ENCODE measurements at regions not wholly inside any gene's neighbourhood (a gene's known extent, or its start where the extent isn't known, plus 50 kb on each side); places are given as distances from the start of the nearest gene placed in this dataset.

DNA sequence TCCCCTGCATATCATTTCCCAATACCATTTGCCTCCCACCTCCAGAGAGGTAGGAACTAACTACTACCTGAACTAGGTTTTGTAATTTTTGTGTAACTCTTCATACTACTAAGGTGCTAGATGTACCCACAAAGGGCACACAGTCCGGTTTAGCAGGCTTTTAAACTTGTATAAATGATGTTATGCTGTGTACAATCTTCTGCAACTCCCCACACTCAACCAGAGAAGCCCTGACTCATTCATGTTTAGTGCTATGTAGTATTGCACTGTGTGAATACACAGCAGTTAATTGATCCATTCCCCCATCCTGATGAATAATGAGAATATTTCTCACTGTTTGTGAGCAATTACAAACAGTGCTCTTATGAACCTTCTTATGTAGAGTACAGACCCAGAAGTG, 285.6 kb downstream of the SMAD2 start:
- CTCF ChIA-PET: no interaction called here
- no peak overlapping the region for H2BK120ac ChIP-seq (ENCODE audit: low read depth, low read length)
- intact Hi-C loops (cut with micrococcal nuclease) (no loop called here), in situ Hi-C loops (cut with MboI; ENCODE audit: low sequenced_read_pairs) (no loop called here), dilution Hi-C loops (cut with HindIII; ENCODE audit: low sequenced_read_pairs, unreplicated experiment) (no loop called here)
- no peak for TF ChIP-seq FOS (IDR thresholded peaks at IDR 0.05; ENCODE audit: low read depth, low read length)
- TF ChIP-seq, protein P1, sequence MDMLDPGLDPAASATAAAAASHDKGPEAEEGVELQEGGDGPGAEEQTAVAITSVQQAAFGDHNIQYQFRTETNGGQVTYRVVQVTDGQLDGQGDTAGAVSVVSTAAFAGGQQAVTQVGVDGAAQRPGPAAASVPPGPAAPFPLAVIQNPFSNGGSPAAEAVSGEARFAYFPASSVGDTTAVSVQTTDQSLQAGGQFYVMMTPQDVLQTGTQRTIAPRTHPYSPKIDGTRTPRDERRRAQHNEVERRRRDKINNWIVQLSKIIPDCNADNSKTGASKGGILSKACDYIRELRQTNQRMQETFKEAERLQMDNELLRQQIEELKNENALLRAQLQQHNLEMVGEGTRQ (IDR thresholded peaks at IDR 0.05; ENCODE audit: low read depth, low read length): no peak
- TF ChIP-seq RFX5 (IDR thresholded peaks at IDR 0.05; ENCODE audit: low read depth, low read length): no peak
- no peak for TF ChIP-seq BHLHE40 (IDR thresholded peaks at IDR 0.05; ENCODE audit: low read depth, low read length)
- no peak for TF ChIP-seq RAD21 (IDR thresholded peaks at IDR 0.05; ENCODE audit: low read length)
- TF ChIP-seq CEBPB (IDR thresholded peaks at IDR 0.05; ENCODE audit: low read depth, low read length): no peak
- TF ChIP-seq MAZ (IDR thresholded peaks at IDR 0.05; ENCODE audit: borderline replicate concordance, low read depth, low read length): no peak
- no peak for TF ChIP-seq MAFK (IDR thresholded peaks at IDR 0.05; ENCODE audit: low read depth, low read length)
- TF ChIP-seq POLR2A (IDR thresholded peaks at IDR 0.05; ENCODE audit: low read depth, low read length): no peak
- TF ChIP-seq NFE2L2 (IDR thresholded peaks at IDR 0.05; ENCODE audit: low read depth, low read length): no peak
- TF ChIP-seq MXI1 (IDR thresholded peaks at IDR 0.05; ENCODE audit: borderline replicate concordance, low read depth, low read length): no peak
- TF ChIP-seq, protein P2, sequence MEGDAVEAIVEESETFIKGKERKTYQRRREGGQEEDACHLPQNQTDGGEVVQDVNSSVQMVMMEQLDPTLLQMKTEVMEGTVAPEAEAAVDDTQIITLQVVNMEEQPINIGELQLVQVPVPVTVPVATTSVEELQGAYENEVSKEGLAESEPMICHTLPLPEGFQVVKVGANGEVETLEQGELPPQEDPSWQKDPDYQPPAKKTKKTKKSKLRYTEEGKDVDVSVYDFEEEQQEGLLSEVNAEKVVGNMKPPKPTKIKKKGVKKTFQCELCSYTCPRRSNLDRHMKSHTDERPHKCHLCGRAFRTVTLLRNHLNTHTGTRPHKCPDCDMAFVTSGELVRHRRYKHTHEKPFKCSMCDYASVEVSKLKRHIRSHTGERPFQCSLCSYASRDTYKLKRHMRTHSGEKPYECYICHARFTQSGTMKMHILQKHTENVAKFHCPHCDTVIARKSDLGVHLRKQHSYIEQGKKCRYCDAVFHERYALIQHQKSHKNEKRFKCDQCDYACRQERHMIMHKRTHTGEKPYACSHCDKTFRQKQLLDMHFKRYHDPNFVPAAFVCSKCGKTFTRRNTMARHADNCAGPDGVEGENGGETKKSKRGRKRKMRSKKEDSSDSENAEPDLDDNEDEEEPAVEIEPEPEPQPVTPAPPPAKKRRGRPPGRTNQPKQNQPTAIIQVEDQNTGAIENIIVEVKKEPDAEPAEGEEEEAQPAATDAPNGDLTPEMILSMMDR (conservative IDR thresholded peaks at IDR 0.05; ENCODE audit: low read depth, low read length): no peak
- H3K23ac ChIP-seq (ENCODE audit: low read depth, low read length): no peak overlapping the region
- BruUV-seq (replicated peaks): no TSS peak
- H3K27me3 ChIP-seq (ENCODE audit: control insufficient read depth, insufficient read depth, low read length): no peaks in the 10 kb centered on the region
- H2AFZ ChIP-seq (replicated peaks; ENCODE audit: low read length, poor library complexity): no peak overlapping the region
- no peak overlapping the region for H3K9ac ChIP-seq (ENCODE audit: low read depth, low read length)
- H4K91ac ChIP-seq (ENCODE audit: insufficient read depth, low read depth, low read length): no peak overlapping the region
- H3K9me1 ChIP-seq (ENCODE audit: insufficient read depth, low read length): no peaks in the 10 kb centered on the region
- no peak overlapping the region for H4K5ac ChIP-seq (ENCODE audit: low read depth, low read length)
- H2BK15ac ChIP-seq (ENCODE audit: low read depth, low read length): no peak overlapping the region
- H2AK9ac ChIP-seq (replicated peaks; ENCODE audit: low read depth, low read length, poor library complexity): no peak overlapping the region
- WGBS, 2 experiments (ENCODE audit: extremely low coverage in 2 of 2, insufficient read length in 1 of 2): no CpG with 5 or more reads among the region's 1 CpG
- H3K4ac ChIP-seq (ENCODE audit: low read depth, low read length): no peak overlapping the region
- no peak overlapping the region for H3K4me3 ChIP-seq (ENCODE audit: insufficient read depth, low read depth, low read length)
- H3K56ac ChIP-seq (ENCODE audit: extremely low read depth, insufficient read depth, low read length): no peak overlapping the region
- H3K9me3 ChIP-seq (ENCODE audit: control insufficient read depth, insufficient read depth, low read length): peaks cover 11% of the 10 kb centered on the region
- H3K36me3 ChIP-seq (ENCODE audit: control insufficient read depth, insufficient read depth, low read length): no peaks in the 10 kb centered on the region
- no peak overlapping the region for H3K27ac ChIP-seq (ENCODE audit: insufficient read depth, low read length)
- no peaks in the 10 kb centered on the region for H3K4me1 ChIP-seq (ENCODE audit: control insufficient read depth, insufficient read depth, low read length)
- H4K8ac ChIP-seq (ENCODE audit: low read depth in 2 of 2, low read length in 2 of 2): no peak overlapping the region
- H2BK5ac ChIP-seq (ENCODE audit: low read depth, low read length, poor library complexity, severe bottlenecking): no peak overlapping the region
- H3K18ac ChIP-seq (ENCODE audit: low read depth, low read length): no peak overlapping the region
- H3K14ac ChIP-seq (replicated peaks; ENCODE audit: low read depth, low read length): no peak overlapping the region
- H2AK5ac ChIP-seq (ENCODE audit: low read depth, low read length): no peak overlapping the region
- POLR2A ChIA-PET (ENCODE audit: unreplicated experiment): no interaction called here
- ATAC-seq (ENCODE audit: low read depth): no peak
- no peak overlapping the region for H3K4me2 ChIP-seq (ENCODE audit: low read depth, low read length)
- DNase-seq: no peak
- H3K79me1 ChIP-seq (ENCODE audit: low read depth in 1 of 2, low read length in 2 of 2): no peaks in the 10 kb centered on the region
- no peak overlapping the region for H2BK20ac ChIP-seq (ENCODE audit: low read depth, low read length)
- H4K20me1 ChIP-seq (ENCODE audit: insufficient read depth, low read length): no peaks in the 10 kb centered on the region
